Erythroblast (primary cell): ENCODE measurements at regions not wholly inside any gene's neighbourhood (a gene's known extent, or its start where the extent isn't known, plus 50 kb on each side); places are given as distances from the start of the nearest gene placed in this dataset.
"Not testable (repeated sequence)": the region's sequence is repeated elsewhere in the genome, so short reads cannot be mapped to it uniquely, and the experiment has no call there.

ENCODE experiments used
- DNase-seq, 2 experiments: peaks; one replicate each; lab custom pipeline; 2025; lab: John Stamatoyannopoulos, UW
- GATA1 ChIP-seq: IDR thresholded peaks from 2 replicates; pipeline ENCODE4 v1.6.1; 2011; ENCODE audit warnings: low read depth, mild to moderate bottlenecking, control low read depth, low read length, moderate library complexity
- POLR2A ChIP-seq: IDR thresholded peaks from 2 replicates; pipeline ENCODE4 v1.6.1; 2011; ENCODE audit warnings: mild to moderate bottlenecking, low read length

GRCh38 chr3:69488026-69488425, 102.1 kb upstream of the FRMD4B start:
- TF ChIP-seq GATA1, result no peak
- TF ChIP-seq POLR2A, result no peak
- no peak for DNase-seq

- TF ChIP-seq GATA1 (no peak), POLR2A (no peak)
- no peak for DNase-seq
Measured at GRCh38 chr3:69485489-69485888, 99.6 kb upstream of the FRMD4B start.

DNA sequence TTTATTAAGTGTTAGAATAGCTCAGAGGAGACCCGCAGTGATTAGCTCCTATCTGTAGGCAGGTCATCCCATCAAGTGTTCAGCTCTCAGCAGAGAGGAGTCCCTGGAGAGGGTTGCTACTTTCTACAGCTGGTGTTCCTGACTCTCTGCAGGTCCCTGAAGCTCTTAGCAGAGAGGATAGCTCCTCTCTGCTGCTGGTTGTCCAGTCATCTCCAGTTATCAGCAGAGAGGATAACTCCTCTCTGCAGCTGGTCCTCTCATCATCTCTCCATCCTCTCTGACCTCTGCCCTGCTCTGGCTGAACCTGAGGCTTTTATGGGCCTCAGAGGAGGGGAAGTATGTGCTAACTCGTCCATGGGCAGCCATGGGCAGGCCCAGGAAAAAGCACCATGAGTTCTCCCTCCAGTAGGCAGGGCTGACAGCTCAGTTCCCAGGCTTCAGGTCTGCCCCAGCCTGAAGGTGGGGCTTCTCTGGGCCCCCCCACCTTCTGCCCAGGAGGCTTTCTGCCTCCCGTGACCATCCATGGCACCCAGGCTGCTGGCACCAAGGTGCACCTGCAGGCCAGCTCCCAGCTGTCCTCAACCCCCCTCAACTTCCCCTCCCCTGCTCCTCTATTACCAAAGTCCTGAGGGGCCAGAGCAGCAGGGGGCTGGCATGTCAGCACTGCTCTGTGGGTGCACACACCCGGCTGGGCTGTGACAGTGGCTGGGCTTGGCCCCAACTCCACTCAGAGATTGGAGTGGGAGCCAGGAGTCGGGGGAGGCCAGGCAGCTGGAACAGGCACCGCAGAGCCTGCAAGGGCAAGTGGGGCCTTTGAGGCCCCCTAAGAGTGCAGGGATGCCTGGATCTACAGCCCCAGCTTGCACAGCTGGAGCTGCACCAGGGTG, 98.9 kb upstream of the FRMD4B start:
- TF ChIP-seq POLR2A (no peak), GATA1 (no peak)
- DNase-seq, result no peak

DNA sequence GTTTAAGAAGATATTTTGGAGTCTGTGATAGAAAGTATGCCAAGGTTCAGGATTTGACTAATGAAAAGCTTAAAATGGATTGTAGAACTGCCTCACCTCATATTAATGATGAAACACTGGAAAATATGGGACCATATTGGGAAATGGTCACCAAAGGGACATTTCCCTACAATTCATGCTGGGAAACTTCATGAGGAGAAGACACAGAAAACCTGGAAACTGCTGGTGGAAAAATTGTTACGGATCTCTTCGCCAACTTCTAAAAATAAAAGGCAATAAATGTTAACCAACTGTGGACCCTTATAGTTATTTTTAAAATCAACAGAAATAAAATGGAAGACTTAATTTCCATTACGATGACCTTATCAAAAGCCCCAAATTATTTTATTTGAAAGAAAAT, 97.6 kb upstream of the FRMD4B start:
- TF ChIP-seq GATA1 (no peak), POLR2A (no peak)
- DNase-seq, result no peak

GRCh38 chr3:69480986-69481385, 95.1 kb upstream of the FRMD4B start:
- not testable (repeated sequence) for DNase-seq

GRCh38 chr3:69474186-69474585, 88.3 kb upstream of the FRMD4B start:
- TF ChIP-seq GATA1, result no peak
- no peak for TF ChIP-seq POLR2A
- DNase-seq, result no peak

GRCh38 chr3:69472093-69472492, 86.2 kb upstream of the FRMD4B start:
- TF ChIP-seq POLR2A, result no peak
- no peak for TF ChIP-seq GATA1
- no peak for DNase-seq

DNA sequence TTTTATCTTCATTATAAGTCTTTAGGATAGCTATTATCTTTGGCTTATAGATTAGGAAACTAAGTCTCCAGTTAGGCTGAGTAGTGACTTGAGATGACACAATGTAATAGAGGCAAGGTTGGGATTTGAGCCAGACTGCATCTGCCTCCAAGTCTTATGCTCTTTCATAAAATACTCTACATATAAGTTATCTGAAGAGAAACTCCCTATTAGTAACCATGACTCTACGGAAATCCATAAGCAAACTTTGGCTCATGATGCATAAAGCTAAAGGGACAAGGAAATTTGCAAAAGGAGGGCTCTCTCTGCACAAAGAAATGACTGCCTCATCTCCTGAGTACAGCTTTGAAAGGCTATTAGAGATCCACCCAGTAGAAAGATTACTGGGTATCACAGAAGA, 77.6 kb upstream of the FRMD4B start:
- DNase-seq, result no peak
- TF ChIP-seq GATA1 (no peak), POLR2A (no peak)

- TF ChIP-seq GATA1 (no peak), POLR2A (no peak)
Measured at GRCh38 chr3:69462826-69463100, 76.9 kb upstream of the FRMD4B start.

DNA sequence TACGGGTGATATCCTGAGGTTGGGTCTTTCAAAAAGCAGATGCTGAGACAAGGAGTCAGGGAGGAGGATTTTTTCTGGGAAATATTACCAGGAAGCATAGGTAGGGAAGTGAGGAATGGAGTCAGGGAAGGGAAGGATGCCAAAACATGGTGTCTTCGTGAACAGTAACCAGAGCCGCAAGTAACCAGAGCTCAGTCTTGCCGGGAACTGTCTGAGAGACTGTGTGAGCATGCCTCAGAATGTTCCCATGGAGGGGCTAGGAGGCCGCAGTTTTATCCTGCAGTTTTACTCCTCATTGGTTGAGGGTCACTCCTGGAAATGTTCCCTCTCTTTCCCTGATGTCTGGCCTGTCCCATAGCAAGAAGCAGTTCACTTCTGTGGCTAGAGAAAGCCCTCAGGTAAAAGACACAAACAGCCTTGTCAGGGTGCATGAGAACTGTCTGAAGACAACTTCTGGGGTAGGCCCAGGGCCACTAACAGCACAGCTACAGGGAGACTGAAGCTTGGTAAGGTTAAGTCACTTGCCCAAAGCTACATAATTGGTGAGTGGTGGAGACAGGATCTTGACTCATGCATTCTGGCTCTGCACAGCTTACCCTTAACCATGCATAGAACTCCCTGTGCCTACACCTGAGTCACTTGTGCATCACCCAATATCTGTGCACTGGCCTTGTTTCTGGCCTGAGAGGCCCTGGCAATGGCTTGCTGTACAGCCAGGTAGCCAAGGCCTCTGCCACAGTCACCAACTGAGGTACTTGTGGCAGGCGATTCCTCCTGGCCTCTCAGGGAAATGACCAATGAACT, 76.3 kb upstream of the FRMD4B start:
- TF ChIP-seq GATA1 (no peak), POLR2A (no peak)
- no peak for DNase-seq

More at GRCh38 chr3:69462826-69463100, 76.9 kb upstream of the FRMD4B start:
- no peak for DNase-seq

GRCh38 chr3:69460034-69460433, 74.1 kb upstream of the FRMD4B start:
- TF ChIP-seq GATA1 (no peak), POLR2A (no peak)
- DNase-seq, result no peak

DNA sequence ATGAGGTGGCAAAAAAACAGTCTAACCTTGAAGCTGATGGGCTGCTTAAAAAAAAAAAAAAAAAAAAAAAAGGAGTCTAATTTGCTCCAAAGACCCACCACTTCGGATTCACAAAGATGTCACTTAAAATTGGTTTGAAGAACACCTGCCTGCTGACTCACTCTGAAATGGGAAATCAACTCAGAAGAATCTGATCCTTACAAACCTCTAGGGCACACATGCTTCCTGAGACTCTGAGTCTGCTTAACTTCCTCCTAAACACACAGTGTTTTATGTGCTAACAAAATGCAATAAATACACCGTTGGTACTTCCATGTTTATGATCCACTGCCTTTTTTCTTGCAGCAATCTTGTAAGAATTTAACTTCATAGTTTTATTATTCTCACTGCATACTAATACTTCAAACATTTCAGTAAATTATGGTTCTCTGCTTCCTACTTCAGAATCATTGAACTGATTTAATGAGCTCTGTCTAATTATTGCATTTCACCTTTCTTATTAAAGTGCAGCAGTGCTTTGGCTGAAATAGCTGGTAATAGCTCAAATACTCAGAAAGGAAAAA, 73.0 kb upstream of the FRMD4B start:
- DNase-seq, result no peak
- TF ChIP-seq GATA1, result no peak

DNA sequence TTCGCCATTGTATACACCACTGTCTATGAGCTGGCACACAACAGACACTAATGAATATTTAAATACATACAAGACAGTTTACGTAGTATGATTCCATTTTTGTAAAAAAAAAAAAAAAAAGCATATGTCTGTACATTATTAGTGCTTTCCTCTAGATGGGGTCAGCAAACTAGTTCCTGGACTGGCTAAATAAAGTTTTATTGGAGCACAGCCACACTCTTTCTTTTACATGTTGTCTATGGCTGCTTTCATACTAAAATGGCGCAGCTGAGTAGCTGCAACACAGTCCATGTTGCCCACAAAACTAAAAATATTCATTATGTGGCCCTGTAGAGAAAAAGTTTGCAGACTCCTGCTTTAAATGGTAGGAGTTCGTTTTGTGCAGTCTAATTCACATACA, 70.7 kb upstream of the FRMD4B start:
- no peak for DNase-seq
- TF ChIP-seq POLR2A (no peak), GATA1 (no peak)

- TF ChIP-seq GATA1 (no peak), POLR2A (no peak)
- DNase-seq, result no peak
Measured at GRCh38 chr3:69454204-69454787, 68.4 kb upstream of the FRMD4B start.
